SK-N-SH treated with all-trans-retinoic acid at 6 μM for 48 hours (cell line): ENCODE measurements at regions not wholly inside any gene's neighbourhood (a gene's known extent, or its start where the extent isn't known, plus 50 kb on each side); places are given as distances from the start of the nearest gene placed in this dataset.

Experiments used
- OSR1 ChIP-seq: fragments of 250-450 bp; sonication (Bioruptor Pico); IDR thresholded peaks from 2 replicates; pipeline ENCODE4 v1.8.0; 2022; ENCODE audit warnings: moderate library complexity, mild to moderate bottlenecking, inconsistent platforms
- ZNF70 ChIP-seq: fragments of 450-650 bp; formaldehyde crosslinking; IDR thresholded peaks from 2 replicates; pipeline ENCODE4 v1.5.0; 2020; ENCODE audit warnings: mild to moderate bottlenecking, moderate library complexity

DNA sequence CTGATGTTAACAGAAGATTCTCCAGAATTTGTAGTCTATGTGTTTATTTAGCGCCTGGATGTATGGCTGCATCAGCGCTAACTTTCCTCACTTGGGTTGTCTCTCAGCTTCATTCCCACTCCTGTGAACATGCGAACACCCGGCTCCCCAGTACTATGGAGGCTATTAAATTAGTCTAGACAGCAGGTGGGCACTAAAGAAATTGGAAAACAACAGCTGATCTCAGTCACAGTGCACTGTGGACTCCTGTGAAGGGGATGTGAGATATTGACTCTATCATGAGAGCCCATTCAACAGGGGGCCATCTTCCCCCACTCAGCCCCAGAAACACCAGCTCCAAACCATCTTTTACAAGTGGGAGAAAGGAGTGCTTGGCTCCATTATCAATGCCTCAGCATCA is 471.0 kb downstream of the KDM4C start:
- TF ChIP-seq OSR1 (CRISPR knock-in tag), result no peak
- TF ChIP-seq ZNF70, result no peak
